HEK293T (cell line): ENCODE measurements at regions not wholly inside any gene's neighbourhood (a gene's known extent, or its start where the extent isn't known, plus 50 kb on each side); places are given as distances from the start of the nearest gene placed in this dataset.

Experiments used
- BHLHE40 ChIP-seq: fragments of 450-650 bp; IDR thresholded peaks from 2 replicates; pipeline ENCODE4 v1.6.1; 2016; ENCODE audit warnings: mild to moderate bottlenecking, moderate library complexity, borderline replicate concordance
- ELF4 ChIP-seq: fragments of 450-650 bp; IDR thresholded peaks from 2 replicates; pipeline ENCODE4 v1.6.1; 2017; ENCODE audit warnings: antibody characterized with exemption
- FOXK2 ChIP-seq: fragments of 450-650 bp; IDR thresholded peaks from 2 replicates; pipeline ENCODE4 v1.6.1; 2016; ENCODE audit warnings: mild to moderate bottlenecking
- LEF1 ChIP-seq: fragments of 450-650 bp; IDR thresholded peaks from 2 replicates; pipeline ENCODE4 v1.6.1; 2017; ENCODE audit warnings: mild to moderate bottlenecking, borderline replicate concordance
- NFRKB ChIP-seq: fragments of 450-650 bp; IDR thresholded peaks from 2 replicates; pipeline ENCODE4 v1.6.1; 2016; ENCODE audit warnings: mild to moderate bottlenecking, moderate library complexity
- TARDBP ChIP-seq: fragments of 450-650 bp; IDR thresholded peaks from 2 replicates; pipeline ENCODE4 v1.6.1; 2016
- ZNF384 ChIP-seq: fragments of 450-650 bp; IDR thresholded peaks from 2 replicates; pipeline ENCODE4 v1.6.1; 2016

DNA sequence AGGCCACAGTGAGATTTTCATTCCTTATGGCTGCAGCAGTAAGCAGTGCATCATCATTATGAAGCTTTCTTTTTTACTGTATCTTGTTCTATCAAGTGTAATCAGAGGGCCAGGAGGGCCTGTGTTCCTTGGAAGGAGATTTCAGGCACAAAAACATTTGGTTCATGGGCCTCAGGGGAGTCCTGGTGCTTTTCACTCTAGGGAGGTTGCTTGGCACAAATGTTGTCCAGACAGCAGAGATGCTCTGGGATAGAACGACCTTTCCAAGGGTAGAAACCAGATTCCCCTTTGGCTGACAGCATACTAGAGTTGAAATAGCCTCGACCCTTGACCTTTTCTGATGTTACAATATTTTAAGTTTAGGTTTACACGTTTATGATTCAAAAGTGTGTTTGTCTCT, 95.3 kb upstream of the CLSTN2 start:
- no peak for TF ChIP-seq ELF4
- TF ChIP-seq TARDBP: no peak
- TF ChIP-seq NFRKB: no peak
- TF ChIP-seq BHLHE40: no peak
- no peak for TF ChIP-seq FOXK2
- no peak for TF ChIP-seq ZNF384
- TF ChIP-seq LEF1: no peak
